DND-41 (cell line): ENCODE measurements at regions not wholly inside any gene's neighbourhood (a gene's known extent, or its start where the extent isn't known, plus 50 kb on each side); places are given as distances from the start of the nearest gene placed in this dataset.

Experiments used
- ATAC-seq: fragments of 200-7000 bp; cut with Tn5 transposase; 3 replicates; pipeline ENCODE4 v1.9.1; 2021; ENCODE audit warnings: low read depth; ENCODE audit not compliant: insufficient read depth
- DNase-seq: peaks from one replicate; pipeline ENCODE4 v3.0.0-alpha.2; 2020
- H2AFZ ChIP-seq: 2 replicates; pipeline ENCODE4 v1.6.0; 2012; ENCODE audit warnings: low read depth, low read length
- H3K27ac ChIP-seq: 2 replicates; pipeline ENCODE4 v1.5.1; 2012; ENCODE audit warnings: low read length, inconsistent platforms
- H3K27me3 ChIP-seq: fragments of 200-600 bp; sonication (generic); 2 replicates; pipeline ENCODE4 v1.6.0; 2012; ENCODE audit warnings: low read length, mild to moderate bottlenecking, inconsistent platforms; ENCODE audit not compliant: insufficient read depth, poor library complexity
- H3K36me3 ChIP-seq: 2 replicates; pipeline ENCODE4 v1.5.1; 2012; ENCODE audit warnings: low read length, inconsistent platforms; ENCODE audit not compliant: insufficient read depth
- H3K4me1 ChIP-seq: 2 replicates; pipeline ENCODE4 v1.5.1; 2012; ENCODE audit warnings: mild to moderate bottlenecking, low read length; ENCODE audit not compliant: insufficient read depth
- H3K4me2 ChIP-seq: 2 replicates; pipeline ENCODE4 v1.6.0; 2012; ENCODE audit warnings: mild to moderate bottlenecking, moderate library complexity, low read length, inconsistent platforms; ENCODE audit not compliant: insufficient read depth
- H3K4me3 ChIP-seq, 2 experiments: fragments of 200-600 bp in 1 of 2; shearing (Covaris generic) in 1 of 2; 2 replicates each; pipeline ENCODE4 v1.5.1; 2012 to 2016; ENCODE audit warnings: inconsistent platforms in 2 of 2, low read length in 2 of 2, mild to moderate bottlenecking in 2 of 2, low read depth in 1 of 2, moderate library complexity in 1 of 2
- H3K79me2 ChIP-seq: 2 replicates; pipeline ENCODE4 v1.6.0; 2012; ENCODE audit warnings: low read length, inconsistent platforms; ENCODE audit not compliant: insufficient read depth
- H3K9ac ChIP-seq: 2 replicates; pipeline ENCODE4 v1.6.0; 2012; ENCODE audit warnings: low read depth, mild to moderate bottlenecking, inconsistent platforms, low read length, moderate library complexity
- H3K9me3 ChIP-seq: 2 replicates; pipeline ENCODE4 v1.5.1; 2012; ENCODE audit warnings: low read length, moderate library complexity, mild to moderate bottlenecking, inconsistent platforms; ENCODE audit not compliant: insufficient read depth, severe bottlenecking
- H4K20me1 ChIP-seq: 2 replicates; pipeline ENCODE4 v1.6.0; 2012; ENCODE audit warnings: low read length; ENCODE audit not compliant: insufficient read depth
- CTCF ChIP-seq: IDR thresholded peaks from 2 replicates; pipeline ENCODE4 v1.5.1; 2012; ENCODE audit warnings: borderline replicate concordance, low read length, moderate library complexity, mild to moderate bottlenecking; ENCODE audit not compliant: poor library complexity, severe bottlenecking; ENCODE audit errors: extremely low read depth
- EZH2 ChIP-seq: IDR thresholded peaks from 3 replicates; pipeline ENCODE4 v1.6.1; 2012; ENCODE audit warnings: borderline replicate concordance, low read depth, mild to moderate bottlenecking, moderate library complexity, low read length, inconsistent platforms; ENCODE audit not compliant: severe bottlenecking

- no peak overlapping the region for H2AFZ ChIP-seq
- DNase-seq: no peak
- no peaks in the 10 kb centered on the region for H3K79me2 ChIP-seq
- H4K20me1 ChIP-seq: no peaks in the 10 kb centered on the region
- H3K9me3 ChIP-seq: no peaks in the 10 kb centered on the region
- H3K4me3 ChIP-seq: no peak overlapping the region
- H3K36me3 ChIP-seq: no peaks in the 10 kb centered on the region
- H3K4me2 ChIP-seq: no peak overlapping the region
- ATAC-seq: no peak
- no peak overlapping the region for H3K27ac ChIP-seq
- H3K27me3 ChIP-seq: no peaks in the 10 kb centered on the region
- no peak for TF ChIP-seq EZH2
- no peak for TF ChIP-seq CTCF
- H3K9ac ChIP-seq: no peak overlapping the region
- no peaks in the 10 kb centered on the region for H3K4me1 ChIP-seq
These were observed 82.3 kb upstream of the CCDC112 start for GRCh38 chr5:115378754-115379153.

- H3K4me3 ChIP-seq: no peak overlapping the region
- no peak overlapping the region for H3K27ac ChIP-seq
- ATAC-seq (no peak), DNase-seq (no peak)
- H3K79me2 ChIP-seq: no peaks in the 10 kb centered on the region
- H3K9ac ChIP-seq: no peak overlapping the region
- H3K27me3 ChIP-seq: no peaks in the 10 kb centered on the region
- no peaks in the 10 kb centered on the region for H3K9me3 ChIP-seq
- no peak overlapping the region for H3K4me2 ChIP-seq
- H4K20me1 ChIP-seq: no peaks in the 10 kb centered on the region
- no peaks in the 10 kb centered on the region for H3K36me3 ChIP-seq
- TF ChIP-seq CTCF (no peak), EZH2 (no peak)
- H3K4me1 ChIP-seq: no peaks in the 10 kb centered on the region
- H2AFZ ChIP-seq: no peak overlapping the region
These were observed 81.2 kb upstream of the CCDC112 start for GRCh38 chr5:115377468-115378217.

GRCh38 chr5:115375893-115376292, 79.4 kb upstream of the CCDC112 start:
- H3K4me3 ChIP-seq: no peak overlapping the region
- H3K79me2 ChIP-seq: no peaks in the 10 kb centered on the region
- H3K9ac ChIP-seq: no peak overlapping the region
- no peak overlapping the region for H3K27ac ChIP-seq
- H3K9me3 ChIP-seq: no peaks in the 10 kb centered on the region
- H3K4me1 ChIP-seq: no peaks in the 10 kb centered on the region
- peaks cover 3% of the 10 kb centered on the region for H3K27me3 ChIP-seq
- DNase-seq (no peak), ATAC-seq (no peak)
- no peak overlapping the region for H2AFZ ChIP-seq
- H4K20me1 ChIP-seq: no peaks in the 10 kb centered on the region
- H3K36me3 ChIP-seq: no peaks in the 10 kb centered on the region
- TF ChIP-seq EZH2: no peak
- TF ChIP-seq CTCF: no peak
- no peak overlapping the region for H3K4me2 ChIP-seq
